ENCODE measurements at regions not wholly inside any gene's neighbourhood (a gene's known extent, or its start where the extent isn't known, plus 50 kb on each side); places are given as distances from the start of the nearest gene placed in this dataset.

- peaks cover 11% of the 10 kb centered on the region; the same call in 1 of the 2 replicates for H3K4me1 Mint-ChIP-seq
- H3K27ac Mint-ChIP-seq = no peak overlapping the region
- CTCF ChIA-PET = no interaction called here
- ATAC-seq (no peak), DNase-seq (ENCODE audit: low spot score) (no peak)
- H3K27me3 Mint-ChIP-seq (ENCODE audit: low read depth) = no peaks in the 10 kb centered on the region
- no peaks in the 10 kb centered on the region for H3K36me3 Mint-ChIP-seq
- H3K9me3 Mint-ChIP-seq = peaks cover 4% of the 10 kb centered on the region; the same call in 1 of the 2 replicates
- no peak overlapping the region for H3K4me3 Mint-ChIP-seq
- no peak for TF ChIP-seq ZNF232 (CRISPR knock-in tag; IDR thresholded peaks at IDR 0.05)
- no peak for TF ChIP-seq FOXJ3 (CRISPR knock-in tag; IDR thresholded peaks at IDR 0.05; ENCODE audit: borderline replicate concordance)
- no peak for TF ChIP-seq E2F5 (CRISPR knock-in tag; IDR thresholded peaks at IDR 0.05)
- no peak for TF ChIP-seq SMAD4 (CRISPR knock-in tag; IDR thresholded peaks at IDR 0.05)
- no peak for TF ChIP-seq FOXP4 (CRISPR knock-in tag; IDR thresholded peaks at IDR 0.05)
- TF ChIP-seq, protein P1, sequence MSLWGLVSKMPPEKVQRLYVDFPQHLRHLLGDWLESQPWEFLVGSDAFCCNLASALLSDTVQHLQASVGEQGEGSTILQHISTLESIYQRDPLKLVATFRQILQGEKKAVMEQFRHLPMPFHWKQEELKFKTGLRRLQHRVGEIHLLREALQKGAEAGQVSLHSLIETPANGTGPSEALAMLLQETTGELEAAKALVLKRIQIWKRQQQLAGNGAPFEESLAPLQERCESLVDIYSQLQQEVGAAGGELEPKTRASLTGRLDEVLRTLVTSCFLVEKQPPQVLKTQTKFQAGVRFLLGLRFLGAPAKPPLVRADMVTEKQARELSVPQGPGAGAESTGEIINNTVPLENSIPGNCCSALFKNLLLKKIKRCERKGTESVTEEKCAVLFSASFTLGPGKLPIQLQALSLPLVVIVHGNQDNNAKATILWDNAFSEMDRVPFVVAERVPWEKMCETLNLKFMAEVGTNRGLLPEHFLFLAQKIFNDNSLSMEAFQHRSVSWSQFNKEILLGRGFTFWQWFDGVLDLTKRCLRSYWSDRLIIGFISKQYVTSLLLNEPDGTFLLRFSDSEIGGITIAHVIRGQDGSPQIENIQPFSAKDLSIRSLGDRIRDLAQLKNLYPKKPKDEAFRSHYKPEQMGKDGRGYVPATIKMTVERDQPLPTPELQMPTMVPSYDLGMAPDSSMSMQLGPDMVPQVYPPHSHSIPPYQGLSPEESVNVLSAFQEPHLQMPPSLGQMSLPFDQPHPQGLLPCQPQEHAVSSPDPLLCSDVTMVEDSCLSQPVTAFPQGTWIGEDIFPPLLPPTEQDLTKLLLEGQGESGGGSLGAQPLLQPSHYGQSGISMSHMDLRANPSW (CRISPR knock-in tag; conservative IDR thresholded peaks at IDR 0.05; ENCODE audit: low read depth) = no peak
- no peak for TF ChIP-seq GABPB1 (CRISPR knock-in tag; IDR thresholded peaks at IDR 0.05)
- TF ChIP-seq NFE2L1 (CRISPR knock-in tag; IDR thresholded peaks at IDR 0.05) = no peak
- no peak for TF ChIP-seq RORB (CRISPR knock-in tag; IDR thresholded peaks at IDR 0.05)
- no peak for TF ChIP-seq OVOL2 (CRISPR knock-in tag; IDR thresholded peaks at IDR 0.05; ENCODE audit: borderline replicate concordance)
- TF ChIP-seq CTCF (IDR thresholded peaks at IDR 0.05) = no peak
- TF ChIP-seq, protein P2, sequence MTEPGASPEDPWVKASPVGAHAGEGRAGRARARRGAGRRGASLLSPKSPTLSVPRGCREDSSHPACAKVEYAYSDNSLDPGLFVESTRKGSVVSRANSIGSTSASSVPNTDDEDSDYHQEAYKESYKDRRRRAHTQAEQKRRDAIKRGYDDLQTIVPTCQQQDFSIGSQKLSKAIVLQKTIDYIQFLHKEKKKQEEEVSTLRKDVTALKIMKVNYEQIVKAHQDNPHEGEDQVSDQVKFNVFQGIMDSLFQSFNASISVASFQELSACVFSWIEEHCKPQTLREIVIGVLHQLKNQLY (CRISPR knock-in tag; IDR thresholded peaks at IDR 0.05) = no peak
- TF ChIP-seq, protein P3, sequence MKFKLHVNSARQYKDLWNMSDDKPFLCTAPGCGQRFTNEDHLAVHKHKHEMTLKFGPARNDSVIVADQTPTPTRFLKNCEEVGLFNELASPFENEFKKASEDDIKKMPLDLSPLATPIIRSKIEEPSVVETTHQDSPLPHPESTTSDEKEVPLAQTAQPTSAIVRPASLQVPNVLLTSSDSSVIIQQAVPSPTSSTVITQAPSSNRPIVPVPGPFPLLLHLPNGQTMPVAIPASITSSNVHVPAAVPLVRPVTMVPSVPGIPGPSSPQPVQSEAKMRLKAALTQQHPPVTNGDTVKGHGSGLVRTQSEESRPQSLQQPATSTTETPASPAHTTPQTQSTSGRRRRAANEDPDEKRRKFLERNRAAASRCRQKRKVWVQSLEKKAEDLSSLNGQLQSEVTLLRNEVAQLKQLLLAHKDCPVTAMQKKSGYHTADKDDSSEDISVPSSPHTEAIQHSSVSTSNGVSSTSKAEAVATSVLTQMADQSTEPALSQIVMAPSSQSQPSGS (CRISPR knock-in tag; IDR thresholded peaks at IDR 0.05; ENCODE audit: borderline replicate concordance, low read depth) = no peak
- POLR2A ChIA-PET = no interaction called here
Measured at GRCh38 chr13:84923831-84924230, 875.4 kb downstream of the SLITRK6 start.

GRCh38 chr13:84917252-84917878 lies 881.9 kb downstream of the SLITRK6 start:
- H3K4me3 Mint-ChIP-seq = no peak overlapping the region
- ChIA-PET POLR2A (no interaction called here), CTCF (no interaction called here)
- H3K36me3 Mint-ChIP-seq = no peaks in the 10 kb centered on the region; the same call in 1 of the 2 replicates
- H3K27ac Mint-ChIP-seq = no peak overlapping the region
- peaks cover 8% of the 10 kb centered on the region; the same call in 1 of the 2 replicates for H3K4me1 Mint-ChIP-seq
- peaks cover 14% of the 10 kb centered on the region for H3K9me3 Mint-ChIP-seq
- DNase-seq (ENCODE audit: low spot score) (no peak), ATAC-seq (no peak)
- no peaks in the 10 kb centered on the region for H3K27me3 Mint-ChIP-seq (ENCODE audit: low read depth)
- TF ChIP-seq, protein P4, sequence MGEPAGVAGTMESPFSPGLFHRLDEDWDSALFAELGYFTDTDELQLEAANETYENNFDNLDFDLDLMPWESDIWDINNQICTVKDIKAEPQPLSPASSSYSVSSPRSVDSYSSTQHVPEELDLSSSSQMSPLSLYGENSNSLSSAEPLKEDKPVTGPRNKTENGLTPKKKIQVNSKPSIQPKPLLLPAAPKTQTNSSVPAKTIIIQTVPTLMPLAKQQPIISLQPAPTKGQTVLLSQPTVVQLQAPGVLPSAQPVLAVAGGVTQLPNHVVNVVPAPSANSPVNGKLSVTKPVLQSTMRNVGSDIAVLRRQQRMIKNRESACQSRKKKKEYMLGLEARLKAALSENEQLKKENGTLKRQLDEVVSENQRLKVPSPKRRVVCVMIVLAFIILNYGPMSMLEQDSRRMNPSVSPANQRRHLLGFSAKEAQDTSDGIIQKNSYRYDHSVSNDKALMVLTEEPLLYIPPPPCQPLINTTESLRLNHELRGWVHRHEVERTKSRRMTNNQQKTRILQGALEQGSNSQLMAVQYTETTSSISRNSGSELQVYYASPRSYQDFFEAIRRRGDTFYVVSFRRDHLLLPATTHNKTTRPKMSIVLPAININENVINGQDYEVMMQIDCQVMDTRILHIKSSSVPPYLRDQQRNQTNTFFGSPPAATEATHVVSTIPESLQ (CRISPR knock-in tag; IDR thresholded peaks at IDR 0.05) = no peak
- TF ChIP-seq JAZF1 (CRISPR knock-in tag; IDR thresholded peaks at IDR 0.05) (no peak), ZNF425 (CRISPR knock-in tag; conservative IDR thresholded peaks at IDR 0.05) (no peak), ZNF121 (CRISPR knock-in tag; IDR thresholded peaks at IDR 0.05) (no peak), KAT7 (CRISPR knock-in tag; IDR thresholded peaks at IDR 0.05; ENCODE audit: borderline replicate concordance) (no peak)
- TF ChIP-seq, protein P2 (CRISPR knock-in tag; IDR thresholded peaks at IDR 0.05) = no peak
